GM13977 (cell line): ENCODE measurements at regions not wholly inside any gene's neighbourhood (a gene's known extent, or its start where the extent isn't known, plus 50 kb on each side); places are given as distances from the start of the nearest gene placed in this dataset.

Experiments
- DNase-seq: peaks from one replicate; pipeline ENCODE4 v3.0.0; 2012; ENCODE audit warnings: low spot score
- CTCF ChIP-seq: IDR thresholded peaks from 2 replicates; pipeline ENCODE4 v1.5.1; 2012; ENCODE audit warnings: mild to moderate bottlenecking, control low read depth; ENCODE audit not compliant: insufficient read depth; ENCODE audit errors: extremely low read depth, missing control alignments
- in situ Hi-C: fragments of 300-500 bp; cut with MboI; formaldehyde crosslinking; loops from one replicate; pipeline ENCODE4 v1.12.0; 2022; ENCODE audit warnings: low sequenced_read_pairs, low pct_unique_long_range_greater_than_20kb, mixed read lengths, inconsistent platforms; ENCODE audit not compliant: unreplicated experiment

- in situ Hi-C loops, result no loop called here
- DNase-seq, result no peak
- no peak for TF ChIP-seq CTCF
Observed at GRCh38 chr11:115067471-115067870, 389.1 kb downstream of the NXPE2 start.

DNA sequence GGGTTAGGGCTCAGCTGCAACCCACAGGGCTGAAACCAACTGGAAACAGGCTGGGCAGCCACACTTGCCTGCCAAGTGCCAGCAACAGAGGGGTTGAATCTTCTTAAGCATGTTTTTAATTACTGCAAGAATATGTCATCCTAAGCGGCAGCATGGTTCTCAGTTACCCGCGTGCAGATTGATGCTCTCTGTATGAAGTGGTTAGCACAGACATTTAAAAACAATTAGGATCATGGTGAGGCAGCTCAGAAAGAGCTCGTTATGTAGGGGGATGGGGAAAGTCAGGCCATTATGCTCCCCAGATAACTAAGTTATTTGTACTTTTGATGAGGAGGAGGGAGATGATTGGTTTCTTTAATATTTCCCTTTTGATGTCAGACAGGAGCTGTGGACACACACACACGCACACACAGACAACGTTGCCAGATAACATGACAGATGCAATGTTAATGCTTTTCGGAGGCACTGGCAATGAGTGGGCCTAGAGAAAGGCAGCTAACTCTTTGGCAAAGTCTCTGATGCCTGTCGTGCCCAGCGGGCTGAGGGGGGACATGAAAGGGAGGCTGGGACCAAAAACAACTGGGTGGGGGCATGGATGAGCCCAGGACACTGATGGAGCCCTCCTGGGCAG, 389.7 kb downstream of the NXPE2 start:
- in situ Hi-C loops, result no loop called here
- DNase-seq, result no peak
- TF ChIP-seq CTCF, result no peak

DNA sequence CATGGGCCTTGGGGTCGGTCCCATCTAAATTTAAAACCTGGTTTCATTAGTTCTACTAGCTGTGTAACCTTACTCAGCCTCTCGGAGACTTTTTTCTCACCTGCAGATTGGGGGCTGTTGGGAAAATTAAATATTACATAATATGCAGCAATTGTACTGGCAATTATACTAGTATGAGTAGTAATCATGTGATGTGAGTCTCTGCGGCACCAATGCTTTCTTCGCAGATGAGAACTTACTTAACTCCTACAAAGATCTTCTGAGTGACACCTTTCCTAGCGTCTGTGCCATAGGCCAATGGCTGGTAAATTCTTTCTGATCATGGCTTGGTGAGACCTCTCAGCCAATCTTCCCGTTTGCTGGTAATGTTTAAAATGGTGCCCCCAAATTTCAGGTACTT, 391.3 kb downstream of the NXPE2 start:
- no peak for DNase-seq
- no peak for TF ChIP-seq CTCF
- in situ Hi-C loops, result no loop called here

DNA sequence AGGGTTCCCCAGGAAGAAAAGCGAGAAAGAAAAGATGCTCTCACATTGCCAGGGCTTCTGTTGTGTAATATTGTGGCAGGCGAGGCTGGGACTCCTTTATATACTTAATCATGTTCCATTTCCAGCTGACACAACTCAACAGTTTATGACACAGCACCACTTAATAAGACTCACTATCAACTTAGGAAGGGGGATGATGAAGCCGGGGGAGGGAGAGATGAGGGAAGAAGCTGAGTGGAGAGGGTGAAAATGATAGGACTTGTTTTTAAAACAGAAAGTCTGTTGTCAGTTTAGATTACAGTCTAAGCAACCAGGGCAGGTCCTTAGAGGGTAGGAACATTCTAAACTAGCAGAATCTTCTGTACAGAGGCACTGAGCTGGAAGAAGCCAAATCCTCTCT, 397.0 kb downstream of the NXPE2 start:
- DNase-seq, result no peak
- TF ChIP-seq CTCF, result no peak
- in situ Hi-C loops, result no loop called here

DNA sequence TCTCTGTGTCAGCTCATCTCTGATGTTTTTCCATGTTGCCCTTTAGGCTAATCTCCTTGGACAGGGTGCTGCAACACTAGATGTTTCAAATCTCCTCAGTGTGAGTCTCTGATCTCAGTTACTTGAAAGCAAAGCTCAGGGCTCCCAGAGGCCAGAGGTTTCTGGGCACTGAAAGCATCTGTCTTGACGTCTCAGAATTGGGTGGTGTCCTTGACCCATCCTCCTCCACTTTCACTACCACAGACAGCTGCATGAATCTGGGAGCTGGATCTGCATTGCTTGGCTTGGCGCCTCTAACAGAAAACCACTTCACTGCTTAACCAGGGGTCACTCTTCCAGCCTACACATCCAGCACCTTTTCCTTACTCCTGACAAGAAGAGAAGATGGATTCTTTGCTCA, 399.4 kb downstream of the NXPE2 start:
- DNase-seq, result no peak
- in situ Hi-C loops, result no loop called here
- TF ChIP-seq CTCF, result no peak

DNA sequence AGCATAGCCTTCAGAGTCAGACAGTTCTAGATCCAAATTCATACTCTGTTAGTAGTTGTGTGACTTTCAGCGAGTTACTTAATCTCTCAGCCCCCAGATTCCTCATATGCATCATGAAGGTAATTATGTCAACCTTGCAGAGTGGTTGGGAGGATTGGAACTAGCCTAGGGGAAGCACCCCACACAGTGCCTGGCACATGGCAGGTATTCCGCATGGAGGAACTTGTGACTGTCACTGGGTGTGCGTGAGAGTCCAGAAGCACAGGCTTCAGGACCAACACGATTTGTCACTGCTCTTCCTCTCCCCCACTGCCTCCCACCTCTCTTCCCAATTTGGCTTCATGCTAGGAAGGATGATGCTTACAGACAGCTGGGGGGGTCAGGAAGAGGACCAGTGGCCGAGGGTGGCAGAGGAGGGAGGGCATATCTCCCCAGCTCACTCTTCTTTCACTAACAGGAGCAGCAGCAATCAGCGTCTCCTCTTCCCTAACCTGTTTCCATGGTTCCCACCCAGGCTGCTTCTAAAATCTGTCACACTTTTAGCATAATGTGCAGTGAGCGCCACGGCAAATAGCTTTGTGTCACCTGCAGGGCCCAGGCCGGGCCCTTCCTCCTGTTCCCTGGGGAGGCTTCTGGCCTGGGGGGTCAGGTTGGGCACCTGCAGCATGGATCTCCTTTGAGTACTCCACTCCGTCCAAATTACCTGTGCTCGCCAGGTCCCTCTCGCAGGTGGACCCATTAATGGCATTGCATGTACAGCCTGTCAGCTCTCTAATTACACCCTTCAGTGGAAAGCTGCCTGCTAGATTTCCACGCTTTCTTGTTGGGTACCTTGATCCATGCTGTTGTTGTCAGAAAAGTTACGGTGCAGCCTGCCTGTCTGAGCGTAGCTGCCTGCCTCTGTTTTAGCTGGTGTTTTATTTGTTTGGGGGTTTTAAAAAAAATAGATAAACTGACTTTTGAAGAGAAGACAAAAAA, 400.4 kb downstream of the NXPE2 start:
- DNase-seq, result no peak
- no peak for TF ChIP-seq CTCF

More for the DNA sequence above, 400.4 kb downstream of the NXPE2 start:
- in situ Hi-C loops, result no loop called here
